ENCODE measurements at regions not wholly inside any gene's neighbourhood (a gene's known extent, or its start where the extent isn't known, plus 50 kb on each side); places are given as distances from the start of the nearest gene placed in this dataset.

DNA sequence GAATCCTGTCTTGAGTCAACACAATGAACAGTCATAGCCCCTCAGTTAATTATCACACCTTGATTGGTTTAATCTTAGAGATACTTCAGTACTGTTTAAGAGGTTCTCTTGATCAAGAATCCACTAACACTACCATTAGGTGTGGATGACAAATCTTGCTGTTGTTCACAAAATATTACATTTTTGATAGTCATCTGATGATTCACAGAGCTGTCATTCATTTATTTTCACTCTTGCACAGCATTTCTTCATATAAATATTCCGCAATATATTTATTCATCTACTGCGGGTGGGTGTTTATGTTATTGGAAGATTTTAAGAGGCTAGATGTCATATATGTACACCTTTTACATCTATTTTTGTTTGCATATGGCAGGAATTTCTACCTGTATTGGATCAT lies 1138.1 kb upstream of the PRKX start:
- TF ChIP-seq, protein P1, sequence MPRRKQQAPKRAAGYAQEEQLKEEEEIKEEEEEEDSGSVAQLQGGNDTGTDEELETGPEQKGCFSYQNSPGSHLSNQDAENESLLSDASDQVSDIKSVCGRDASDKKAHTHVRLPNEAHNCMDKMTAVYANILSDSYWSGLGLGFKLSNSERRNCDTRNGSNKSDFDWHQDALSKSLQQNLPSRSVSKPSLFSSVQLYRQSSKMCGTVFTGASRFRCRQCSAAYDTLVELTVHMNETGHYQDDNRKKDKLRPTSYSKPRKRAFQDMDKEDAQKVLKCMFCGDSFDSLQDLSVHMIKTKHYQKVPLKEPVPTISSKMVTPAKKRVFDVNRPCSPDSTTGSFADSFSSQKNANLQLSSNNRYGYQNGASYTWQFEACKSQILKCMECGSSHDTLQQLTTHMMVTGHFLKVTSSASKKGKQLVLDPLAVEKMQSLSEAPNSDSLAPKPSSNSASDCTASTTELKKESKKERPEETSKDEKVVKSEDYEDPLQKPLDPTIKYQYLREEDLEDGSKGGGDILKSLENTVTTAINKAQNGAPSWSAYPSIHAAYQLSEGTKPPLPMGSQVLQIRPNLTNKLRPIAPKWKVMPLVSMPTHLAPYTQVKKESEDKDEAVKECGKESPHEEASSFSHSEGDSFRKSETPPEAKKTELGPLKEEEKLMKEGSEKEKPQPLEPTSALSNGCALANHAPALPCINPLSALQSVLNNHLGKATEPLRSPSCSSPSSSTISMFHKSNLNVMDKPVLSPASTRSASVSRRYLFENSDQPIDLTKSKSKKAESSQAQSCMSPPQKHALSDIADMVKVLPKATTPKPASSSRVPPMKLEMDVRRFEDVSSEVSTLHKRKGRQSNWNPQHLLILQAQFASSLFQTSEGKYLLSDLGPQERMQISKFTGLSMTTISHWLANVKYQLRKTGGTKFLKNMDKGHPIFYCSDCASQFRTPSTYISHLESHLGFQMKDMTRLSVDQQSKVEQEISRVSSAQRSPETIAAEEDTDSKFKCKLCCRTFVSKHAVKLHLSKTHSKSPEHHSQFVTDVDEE (CRISPR knock-in tag; IDR thresholded peaks at IDR 0.05) = no peak
- no peak for TF ChIP-seq ZFP30 (CRISPR knock-in tag; IDR thresholded peaks at IDR 0.05)
- TF ChIP-seq, protein P2, sequence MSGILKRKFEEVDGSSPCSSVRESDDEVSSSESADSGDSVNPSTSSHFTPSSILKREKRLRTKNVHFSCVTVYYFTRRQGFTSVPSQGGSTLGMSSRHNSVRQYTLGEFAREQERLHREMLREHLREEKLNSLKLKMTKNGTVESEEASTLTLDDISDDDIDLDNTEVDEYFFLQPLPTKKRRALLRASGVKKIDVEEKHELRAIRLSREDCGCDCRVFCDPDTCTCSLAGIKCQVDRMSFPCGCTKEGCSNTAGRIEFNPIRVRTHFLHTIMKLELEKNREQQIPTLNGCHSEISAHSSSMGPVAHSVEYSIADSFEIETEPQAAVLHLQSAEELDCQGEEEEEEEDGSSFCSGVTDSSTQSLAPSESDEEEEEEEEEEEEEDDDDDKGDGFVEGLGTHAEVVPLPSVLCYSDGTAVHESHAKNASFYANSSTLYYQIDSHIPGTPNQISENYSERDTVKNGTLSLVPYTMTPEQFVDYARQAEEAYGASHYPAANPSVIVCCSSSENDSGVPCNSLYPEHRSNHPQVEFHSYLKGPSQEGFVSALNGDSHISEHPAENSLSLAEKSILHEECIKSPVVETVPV (CRISPR knock-in tag; IDR thresholded peaks at IDR 0.05) = no peak
- TF ChIP-seq ZNF565 (CRISPR knock-in tag; conservative IDR thresholded peaks at IDR 0.05; ENCODE audit: low read depth) = no peak
- TF ChIP-seq, protein P3, sequence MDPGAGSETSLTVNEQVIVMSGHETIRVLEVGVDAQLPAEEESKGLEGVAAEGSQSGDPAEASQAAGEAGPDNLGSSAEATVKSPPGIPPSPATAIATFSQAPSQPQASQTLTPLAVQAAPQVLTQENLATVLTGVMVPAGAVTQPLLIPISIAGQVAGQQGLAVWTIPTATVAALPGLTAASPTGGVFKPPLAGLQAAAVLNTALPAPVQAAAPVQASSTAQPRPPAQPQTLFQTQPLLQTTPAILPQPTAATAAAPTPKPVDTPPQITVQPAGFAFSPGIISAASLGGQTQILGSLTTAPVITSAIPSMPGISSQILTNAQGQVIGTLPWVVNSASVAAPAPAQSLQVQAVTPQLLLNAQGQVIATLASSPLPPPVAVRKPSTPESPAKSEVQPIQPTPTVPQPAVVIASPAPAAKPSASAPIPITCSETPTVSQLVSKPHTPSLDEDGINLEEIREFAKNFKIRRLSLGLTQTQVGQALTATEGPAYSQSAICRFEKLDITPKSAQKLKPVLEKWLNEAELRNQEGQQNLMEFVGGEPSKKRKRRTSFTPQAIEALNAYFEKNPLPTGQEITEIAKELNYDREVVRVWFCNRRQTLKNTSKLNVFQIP (CRISPR knock-in tag; IDR thresholded peaks at IDR 0.05; ENCODE audit: borderline replicate concordance, low read depth) = no peak
- TF ChIP-seq BACH2 (CRISPR knock-in tag; IDR thresholded peaks at IDR 0.05; ENCODE audit: borderline replicate concordance) = no peak
- no peak for TF ChIP-seq OSR1 (CRISPR knock-in tag; IDR thresholded peaks at IDR 0.05)
- no peak for TF ChIP-seq TOX (CRISPR knock-in tag; IDR thresholded peaks at IDR 0.05; ENCODE audit: borderline replicate concordance)
- no peak for TF ChIP-seq GLIS3 (CRISPR knock-in tag; IDR thresholded peaks at IDR 0.05)
- no peak for TF ChIP-seq ISL1 (CRISPR knock-in tag; IDR thresholded peaks at IDR 0.05)
- TF ChIP-seq RARB (CRISPR knock-in tag; IDR thresholded peaks at IDR 0.05) = no peak
- TF ChIP-seq ZFP3 (CRISPR knock-in tag; IDR thresholded peaks at IDR 0.05) = no peak
- TF ChIP-seq TCF4 (CRISPR knock-in tag; IDR thresholded peaks at IDR 0.05; ENCODE audit: borderline replicate concordance) = no peak
- no peak for TF ChIP-seq CSDC2 (CRISPR knock-in tag; IDR thresholded peaks at IDR 0.05)
- TF ChIP-seq ZNF70 (CRISPR knock-in tag; IDR thresholded peaks at IDR 0.05) = no peak
- TF ChIP-seq ESRRG (CRISPR knock-in tag; IDR thresholded peaks at IDR 0.05) = no peak
- no peak for TF ChIP-seq ARNTL (CRISPR knock-in tag; IDR thresholded peaks at IDR 0.05; ENCODE audit: borderline replicate concordance, low read depth)
- no peak for ATAC-seq

DNA sequence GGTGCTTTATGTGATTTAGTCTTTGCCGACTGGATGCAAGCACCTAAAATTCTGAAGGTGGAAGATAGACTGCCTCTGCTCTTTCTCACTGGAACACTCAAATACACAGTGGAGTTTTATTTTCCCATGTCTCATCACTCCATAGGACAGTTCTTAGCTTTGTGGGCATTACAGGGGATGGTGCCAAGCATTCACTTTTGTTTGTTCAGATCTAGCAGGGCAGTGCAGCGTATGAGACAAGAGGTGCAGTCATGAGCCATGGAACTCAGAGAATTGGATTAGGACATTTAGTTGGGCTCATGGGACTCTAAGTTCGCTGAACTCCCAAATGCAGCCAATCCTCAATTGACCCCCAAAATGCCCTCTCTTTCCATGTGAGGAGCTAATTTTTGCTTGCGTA lies 1136.9 kb upstream of the PRKX start:
- TF ChIP-seq TCF4 (CRISPR knock-in tag; IDR thresholded peaks at IDR 0.05; ENCODE audit: borderline replicate concordance) = no peak
- no peak for TF ChIP-seq ARNTL (CRISPR knock-in tag; IDR thresholded peaks at IDR 0.05; ENCODE audit: borderline replicate concordance, low read depth)
- TF ChIP-seq, protein P3 (CRISPR knock-in tag; IDR thresholded peaks at IDR 0.05; ENCODE audit: borderline replicate concordance, low read depth) = no peak
- TF ChIP-seq ISL1 (CRISPR knock-in tag; IDR thresholded peaks at IDR 0.05) = no peak
- TF ChIP-seq ZNF8 (CRISPR knock-in tag; IDR thresholded peaks at IDR 0.05) = no peak
- no peak for TF ChIP-seq ZFP3 (CRISPR knock-in tag; IDR thresholded peaks at IDR 0.05)
- TF ChIP-seq ZFP30 (CRISPR knock-in tag; IDR thresholded peaks at IDR 0.05) = no peak
- no peak for ATAC-seq

DNA sequence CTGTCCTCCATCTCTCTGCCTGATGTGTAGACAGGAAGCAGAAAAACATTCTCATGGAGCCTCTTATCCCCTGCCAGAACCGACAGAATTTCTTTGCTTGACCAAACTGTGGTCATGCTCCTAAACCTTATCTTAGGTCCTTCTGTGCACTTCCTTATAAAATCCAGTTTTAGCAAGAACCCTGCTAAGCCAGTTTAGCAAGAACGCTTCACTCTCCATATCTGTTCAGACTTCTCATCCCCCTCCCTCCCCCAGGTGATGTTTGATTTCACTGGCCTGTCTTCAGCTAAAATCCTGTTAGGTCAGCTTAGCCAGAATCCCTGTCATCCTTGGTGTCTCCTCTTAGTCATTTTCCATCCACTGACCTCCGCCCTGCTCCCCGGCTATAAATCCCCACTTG lies 1130.9 kb upstream of the PRKX start:
- no peak for ATAC-seq
- no peak for TF ChIP-seq ZNF565 (CRISPR knock-in tag; conservative IDR thresholded peaks at IDR 0.05; ENCODE audit: low read depth)
- TF ChIP-seq ZNF8 (CRISPR knock-in tag; IDR thresholded peaks at IDR 0.05) = no peak
- TF ChIP-seq TOX (CRISPR knock-in tag; IDR thresholded peaks at IDR 0.05; ENCODE audit: borderline replicate concordance) = no peak

DNA sequence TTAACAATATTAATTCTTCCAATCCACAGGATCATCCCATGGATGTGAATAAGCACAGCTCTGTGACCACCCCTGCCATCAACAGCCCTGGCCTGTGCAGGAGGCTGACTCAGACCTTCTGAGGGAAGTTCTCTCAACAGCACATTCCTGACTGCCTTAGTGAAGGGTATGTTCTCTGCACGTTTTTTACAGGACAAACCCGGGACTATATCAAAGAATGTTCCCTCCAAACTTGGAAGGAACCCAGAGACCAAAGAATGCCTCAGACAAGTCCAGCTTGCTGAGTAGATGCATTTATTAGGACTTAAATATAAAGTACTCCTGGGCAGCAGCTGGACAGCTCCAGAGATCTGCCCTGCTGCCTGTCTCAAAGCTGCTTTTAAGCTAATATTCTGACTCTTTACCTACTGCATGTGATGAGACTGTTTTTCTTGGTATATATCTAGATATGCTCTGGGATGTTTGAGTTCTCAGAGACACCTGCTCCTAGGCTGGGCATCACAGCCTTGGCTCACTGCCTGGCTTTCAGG lies 1127.8 kb upstream of the PRKX start:
- no peak for ATAC-seq
- TF ChIP-seq OSR1 (CRISPR knock-in tag; IDR thresholded peaks at IDR 0.05) (no peak), TOX (CRISPR knock-in tag; IDR thresholded peaks at IDR 0.05; ENCODE audit: borderline replicate concordance) (no peak), RARB (CRISPR knock-in tag; IDR thresholded peaks at IDR 0.05) (no peak), ZNF8 (CRISPR knock-in tag; IDR thresholded peaks at IDR 0.05) (no peak), ISL1 (CRISPR knock-in tag; IDR thresholded peaks at IDR 0.05) (no peak), TCF4 (CRISPR knock-in tag; IDR thresholded peaks at IDR 0.05; ENCODE audit: borderline replicate concordance) (no peak)
